Cerebellar nuclear complex (tissue), 1 donor: ENCODE measurements at regions not wholly inside any gene's neighbourhood (a gene's known extent, or its start where the extent isn't known, plus 50 kb on each side); places are given as distances from the start of the nearest gene placed in this dataset.
"Not testable (repeated sequence)": the region's sequence is repeated elsewhere in the genome, so short reads cannot be mapped to it uniquely, and the experiment has no call there.

Experiments
- DNase-seq, 2 experiments: peaks; one replicate each; lab custom pipeline; 2025; lab: John Stamatoyannopoulos, UW

GRCh38 chr6:113190170-113190569, 667.0 kb upstream of the MARCKS start:
- DNase-seq = no peak

DNA sequence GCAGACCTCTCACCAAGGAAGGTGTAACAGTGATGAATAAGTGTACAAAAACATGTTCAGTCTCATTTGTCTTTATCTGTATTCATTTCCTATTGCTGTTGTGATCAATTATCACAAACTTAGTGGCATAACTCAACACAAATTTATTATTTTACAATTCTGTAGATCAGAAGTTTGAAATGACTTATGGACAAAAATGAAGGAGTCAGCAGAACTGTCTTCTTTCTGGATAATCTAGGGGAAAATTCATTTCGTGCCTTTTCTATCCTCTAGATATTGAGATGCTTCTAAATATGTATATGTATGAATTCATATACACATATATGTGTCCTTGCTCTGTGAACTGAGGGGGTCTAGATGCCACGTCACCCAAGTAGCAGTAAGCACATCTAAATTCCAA, 663.1 kb upstream of the MARCKS start:
- no peak for DNase-seq

DNA sequence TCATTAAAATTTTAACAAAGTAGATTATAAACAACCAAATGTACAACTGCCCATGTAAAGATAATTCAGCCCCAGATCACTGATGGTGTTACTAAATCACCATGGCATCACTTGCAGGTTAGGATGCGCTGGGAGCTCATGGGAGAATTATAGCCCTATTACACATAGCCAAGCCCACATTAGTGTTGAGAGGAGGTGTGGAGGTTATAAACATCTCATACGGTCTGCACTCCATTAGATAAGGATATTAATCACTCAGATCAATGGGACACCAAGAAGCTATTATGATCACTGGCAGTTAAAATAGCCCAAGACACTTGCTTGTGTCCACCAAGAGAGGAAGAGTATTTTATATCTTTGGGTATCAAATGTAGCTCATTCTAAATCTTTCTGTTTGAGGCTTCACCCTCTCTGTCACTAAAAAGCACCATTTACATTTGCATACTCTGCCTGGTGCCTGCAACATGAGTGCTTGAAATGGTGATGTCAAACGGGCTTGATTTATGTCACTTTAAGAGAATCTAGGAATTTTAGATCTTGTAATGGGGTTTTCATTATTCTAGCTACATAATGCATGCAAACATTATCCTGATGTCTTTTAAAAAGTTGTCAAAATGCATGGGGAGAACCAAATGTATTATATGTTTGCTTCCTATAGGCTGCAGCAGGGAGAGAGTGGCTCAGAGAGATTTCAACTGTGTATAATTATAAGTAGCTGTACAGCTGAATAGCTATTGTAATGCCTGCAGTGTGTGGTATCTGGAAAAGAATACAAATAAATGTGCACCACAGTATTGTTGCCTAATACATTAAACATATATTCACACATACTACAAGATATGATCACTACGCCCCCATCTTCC, 654.1 kb upstream of the MARCKS start:
- DNase-seq = no peak

- DNase-seq = no peak
Measured at GRCh38 chr6:113203715-113204110, 653.4 kb upstream of the MARCKS start.

GRCh38 chr6:113205553-113205952, 651.6 kb upstream of the MARCKS start:
- DNase-seq = no peak

- no peak for DNase-seq
Measured at GRCh38 chr6:113208726-113209125, 648.4 kb upstream of the MARCKS start.

DNA sequence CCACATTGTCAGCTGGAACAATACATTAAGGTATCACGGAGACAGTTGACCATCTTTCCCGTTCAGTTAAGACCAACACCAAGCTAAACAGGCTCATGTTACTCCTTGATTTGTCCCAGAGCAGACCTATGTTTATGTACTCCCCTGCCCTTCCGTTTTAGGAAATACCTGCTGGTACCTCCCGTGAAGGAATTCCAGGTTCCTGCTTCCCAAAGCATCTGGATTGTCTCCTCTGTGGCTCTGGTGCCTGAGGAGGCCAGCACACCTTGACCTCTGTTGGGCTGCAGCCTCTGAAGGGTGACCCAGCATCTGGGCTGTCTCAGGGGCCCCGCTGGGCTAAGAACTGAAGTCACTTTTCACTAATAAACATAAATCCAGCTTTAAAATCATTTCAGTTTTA, 647.8 kb upstream of the MARCKS start:
- DNase-seq = no peak

DNA sequence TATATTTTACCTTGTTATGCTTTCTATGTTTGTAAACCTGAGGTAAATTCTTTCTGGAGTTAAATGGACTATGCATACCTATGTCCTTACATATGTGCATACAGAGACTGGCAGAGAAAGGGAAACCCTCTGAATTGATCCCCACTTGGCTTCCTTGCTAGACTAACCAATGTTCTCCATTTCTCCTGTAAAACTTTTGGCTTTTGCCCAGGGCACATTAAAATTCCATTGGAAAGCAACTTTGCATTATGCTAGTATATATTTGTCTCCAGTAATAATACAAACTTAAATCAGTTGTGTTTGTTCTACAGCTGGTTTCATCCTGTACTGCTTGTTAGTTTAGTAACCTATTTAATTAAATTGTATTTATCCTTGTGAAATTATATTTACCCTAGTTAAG, 646.0 kb upstream of the MARCKS start:
- no peak for DNase-seq

DNA sequence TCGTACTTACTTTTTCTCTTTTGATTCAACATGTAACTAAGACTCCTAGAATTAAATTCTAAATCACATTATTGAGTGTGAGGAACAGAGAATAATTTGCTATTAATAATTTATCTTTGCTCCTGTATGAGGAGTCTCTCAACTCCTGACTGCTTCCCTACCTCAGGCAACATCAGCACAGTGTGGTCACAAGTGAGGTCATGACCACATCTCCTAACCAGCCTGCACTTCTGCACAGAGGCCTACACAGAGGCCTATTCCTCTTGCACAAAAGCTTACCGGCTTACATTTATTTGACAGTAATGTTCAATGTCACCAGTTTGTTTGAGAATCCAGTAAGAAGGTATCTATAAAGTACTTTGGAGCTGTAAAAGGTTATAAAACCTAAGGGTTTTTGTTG, 637.4 kb upstream of the MARCKS start:
- no peak for DNase-seq

DNA sequence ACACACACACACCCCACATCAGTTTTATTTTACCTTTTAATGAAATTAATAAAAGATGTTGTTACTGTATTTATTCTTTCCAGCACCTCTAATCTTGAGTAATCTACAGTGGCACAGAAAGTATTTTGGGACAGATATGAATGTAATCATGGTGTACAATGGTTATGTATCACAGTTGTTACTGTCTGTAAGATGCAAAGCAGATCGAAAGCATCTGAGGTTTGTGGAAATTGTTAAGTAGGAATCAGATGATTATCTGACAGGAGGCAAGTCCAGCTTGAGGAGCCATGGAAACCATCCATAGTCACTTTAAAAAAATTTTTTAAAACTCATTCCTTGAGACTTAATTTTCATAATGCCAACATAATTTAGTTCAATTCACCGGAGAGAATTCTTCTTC, 636.3 kb upstream of the MARCKS start:
- DNase-seq = no peak

DNA sequence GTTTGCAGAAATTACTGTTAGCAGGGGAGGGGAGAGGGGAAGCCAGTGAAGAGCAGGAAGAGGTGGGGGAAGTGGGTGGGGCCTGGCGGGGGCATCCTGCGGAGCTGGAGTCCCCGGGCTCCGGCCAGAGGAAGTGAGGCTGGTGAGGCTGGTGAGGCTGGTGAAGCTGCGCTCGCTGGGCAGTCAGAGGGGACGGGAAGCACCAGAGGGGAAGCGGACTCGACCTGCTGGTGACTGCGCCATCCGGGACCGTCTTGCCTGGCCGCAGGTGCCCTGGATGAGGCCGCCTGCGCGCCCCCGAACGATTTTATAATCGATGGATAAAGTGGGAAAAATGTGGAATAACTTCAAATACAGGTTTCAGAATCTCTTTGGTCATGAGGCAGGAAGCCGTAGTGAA, 635.3 kb upstream of the MARCKS start:
- no peak for DNase-seq

GRCh38 chr6:113246186-113246585, 611.0 kb upstream of the MARCKS start:
- DNase-seq = no peak

DNA sequence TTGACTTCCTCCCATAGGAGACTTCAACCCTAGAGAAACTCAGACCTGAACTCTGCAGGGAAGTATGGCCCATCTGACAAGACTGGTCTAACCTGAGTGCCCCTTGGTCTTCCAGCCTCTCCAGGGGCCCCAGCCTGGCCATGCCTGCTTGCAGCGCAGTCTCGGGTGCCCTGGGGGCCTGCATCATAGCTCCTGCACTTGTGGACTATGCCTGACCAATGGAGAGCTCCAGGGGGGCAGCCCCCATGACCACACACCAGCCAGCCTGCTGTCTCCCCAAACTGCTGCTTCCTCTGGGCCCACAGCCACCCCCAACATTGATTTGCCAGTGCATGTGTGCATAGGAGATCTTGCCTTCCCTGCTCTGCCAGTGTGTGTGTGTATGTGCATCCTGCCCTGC, 608.6 kb upstream of the MARCKS start:
- no peak for DNase-seq

GRCh38 chr6:113254194-113254593, 603.0 kb upstream of the MARCKS start:
- DNase-seq = not testable (repeated sequence)

DNA sequence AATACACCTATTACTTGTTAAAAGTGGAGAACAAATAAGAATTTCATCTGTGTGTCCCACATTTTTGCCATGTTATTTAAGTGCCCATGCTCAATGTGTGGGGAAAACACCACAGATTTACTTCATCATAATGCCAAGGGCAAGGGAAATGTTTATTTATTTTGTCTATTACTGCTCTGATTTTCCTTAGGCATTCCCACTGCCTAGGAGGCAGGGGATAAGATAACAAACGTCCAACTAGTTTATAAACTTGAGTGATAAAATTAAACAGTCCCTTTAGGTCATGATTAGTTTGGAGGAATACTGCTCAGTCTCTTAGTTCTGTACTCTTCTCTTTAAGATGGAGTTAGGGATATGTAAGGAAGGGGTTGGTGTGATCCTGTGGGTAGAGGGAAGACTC, 598.4 kb upstream of the MARCKS start:
- DNase-seq = no peak

GRCh38 chr6:113271437-113271836, 585.7 kb upstream of the MARCKS start:
- no peak for DNase-seq

DNA sequence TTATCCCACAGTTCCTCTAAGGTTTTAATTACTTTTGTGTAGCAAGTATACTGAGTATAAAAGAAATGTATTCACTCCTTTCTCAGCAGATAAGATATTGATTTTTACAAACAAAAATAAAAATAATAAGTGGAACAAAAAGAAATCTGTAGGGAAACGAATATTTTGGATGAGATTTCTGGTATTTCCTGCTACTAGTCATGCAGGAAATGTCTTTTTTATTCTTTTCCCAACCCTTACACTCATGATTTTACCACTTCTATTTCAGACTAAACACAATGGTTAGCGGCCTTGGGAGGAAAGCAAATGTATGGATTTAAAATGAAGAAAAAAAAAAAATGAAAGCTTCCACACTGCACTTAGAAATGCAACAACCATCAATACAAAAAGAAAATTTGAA, 580.5 kb upstream of the MARCKS start:
- DNase-seq = no peak

DNA sequence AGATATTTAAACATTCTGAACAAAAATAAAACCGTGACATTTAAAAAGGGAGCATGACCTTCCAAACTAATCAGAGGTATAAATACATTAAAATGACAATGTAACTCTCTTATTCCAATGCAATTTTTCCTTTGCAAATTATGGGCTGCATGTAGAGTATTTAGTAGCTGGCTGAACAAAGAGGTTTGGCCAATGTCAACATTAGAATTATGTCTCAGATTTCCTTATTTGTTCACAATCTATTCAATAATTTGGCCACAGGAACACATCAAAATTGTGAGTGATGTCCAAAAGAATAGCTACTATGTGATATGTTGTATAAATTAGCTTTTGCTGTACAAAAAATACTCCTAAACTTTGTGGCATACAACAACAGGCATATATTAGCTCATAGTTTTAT, 580.0 kb upstream of the MARCKS start:
- DNase-seq = no peak

GRCh38 chr6:113281014-113281413, 576.1 kb upstream of the MARCKS start:
- no peak for DNase-seq

DNA sequence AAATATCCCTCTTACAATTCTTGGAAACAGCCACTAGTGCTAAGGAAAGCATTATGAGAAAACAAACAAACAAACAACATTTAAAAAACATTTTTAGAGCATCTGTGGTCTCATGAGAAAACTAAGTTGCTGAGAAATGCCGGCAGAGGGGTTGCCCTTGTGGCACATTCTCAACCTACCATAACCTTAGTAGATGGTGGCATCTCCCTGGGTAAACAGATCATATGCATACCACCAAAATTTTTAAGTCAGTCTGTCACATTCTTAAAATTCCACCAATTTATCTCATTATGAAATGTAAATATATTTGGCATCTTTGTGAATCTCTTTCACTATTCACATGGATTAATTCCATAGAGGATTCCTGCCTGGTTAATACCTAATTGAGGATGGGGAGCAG, 575.7 kb upstream of the MARCKS start:
- DNase-seq = no peak

- DNase-seq = no peak
Measured at GRCh38 chr6:113287396-113287795, 569.7 kb upstream of the MARCKS start.

GRCh38 chr6:113288409-113288808, 568.7 kb upstream of the MARCKS start:
- no peak for DNase-seq

DNA sequence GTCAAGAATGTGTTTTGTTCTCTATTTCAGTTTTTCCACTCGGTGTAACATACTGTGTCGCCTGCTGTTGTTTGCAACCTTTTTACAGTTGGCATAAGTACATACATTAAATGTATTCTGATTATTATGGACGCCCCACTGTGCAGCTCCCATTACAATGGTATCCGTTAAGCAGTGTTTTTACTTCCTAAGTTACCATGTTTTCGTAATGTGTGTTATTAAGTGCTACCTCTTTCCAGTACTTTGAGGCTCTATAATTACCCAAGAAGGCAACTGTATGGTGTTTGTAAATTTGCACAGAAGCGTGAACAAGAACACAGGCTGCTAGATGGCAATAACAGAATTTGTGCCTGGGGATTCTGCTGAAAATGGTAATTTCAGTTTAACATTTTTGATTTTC, 568.0 kb upstream of the MARCKS start:
- DNase-seq = no peak

DNA sequence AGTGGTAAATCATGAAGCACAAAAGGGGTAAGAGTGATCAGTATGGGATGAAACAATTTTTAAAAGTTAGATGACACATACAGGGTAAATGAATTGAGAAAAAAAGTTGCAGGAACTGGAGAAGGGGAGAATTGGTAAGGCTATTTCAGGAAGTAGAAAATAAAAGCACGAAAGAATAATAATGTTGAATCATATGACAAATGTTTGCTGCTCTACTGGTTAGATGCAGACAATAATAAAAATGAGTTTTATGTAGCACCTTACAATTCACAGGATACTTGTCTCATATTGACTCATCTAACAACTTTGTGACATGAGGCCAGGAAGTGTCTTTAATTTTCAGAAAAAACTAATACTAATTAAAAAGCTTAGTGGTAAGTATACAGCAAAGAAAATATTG, 566.5 kb upstream of the MARCKS start:
- no peak for DNase-seq
